LNCaP clone FGC (cell line): ENCODE measurements at regions not wholly inside any gene's neighbourhood (a gene's known extent, or its start where the extent isn't known, plus 50 kb on each side); places are given as distances from the start of the nearest gene placed in this dataset.
"Not testable (repeated sequence)": the region's sequence is repeated elsewhere in the genome, so short reads cannot be mapped to it uniquely, and the experiment has no call there.

Experiments used
- DNase-seq: peaks from one replicate; pipeline ENCODE4 v3.0.0-alpha.2; 2011; ENCODE audit warnings: low read depth
- H3K4me3 ChIP-seq: 2 replicates; pipeline ENCODE4 v1.5.1; 2011; ENCODE audit warnings: mild to moderate bottlenecking, low read depth, low read length, control low read depth
- TF ChIP-seq, protein P1 (sequence below): IDR thresholded peaks from 2 replicates; pipeline ENCODE4 v1.5.1; 2012; ENCODE audit warnings: mild to moderate bottlenecking; ENCODE audit not compliant: control insufficient read depth, insufficient read depth; ENCODE audit errors: extremely low read depth

GRCh38 chr3:1456781-1457311 is 364.0 kb downstream of the CNTN6 start:
- H3K4me3 ChIP-seq, result no peak overlapping the region
- DNase-seq, result no peak
- TF ChIP-seq, protein P1, sequence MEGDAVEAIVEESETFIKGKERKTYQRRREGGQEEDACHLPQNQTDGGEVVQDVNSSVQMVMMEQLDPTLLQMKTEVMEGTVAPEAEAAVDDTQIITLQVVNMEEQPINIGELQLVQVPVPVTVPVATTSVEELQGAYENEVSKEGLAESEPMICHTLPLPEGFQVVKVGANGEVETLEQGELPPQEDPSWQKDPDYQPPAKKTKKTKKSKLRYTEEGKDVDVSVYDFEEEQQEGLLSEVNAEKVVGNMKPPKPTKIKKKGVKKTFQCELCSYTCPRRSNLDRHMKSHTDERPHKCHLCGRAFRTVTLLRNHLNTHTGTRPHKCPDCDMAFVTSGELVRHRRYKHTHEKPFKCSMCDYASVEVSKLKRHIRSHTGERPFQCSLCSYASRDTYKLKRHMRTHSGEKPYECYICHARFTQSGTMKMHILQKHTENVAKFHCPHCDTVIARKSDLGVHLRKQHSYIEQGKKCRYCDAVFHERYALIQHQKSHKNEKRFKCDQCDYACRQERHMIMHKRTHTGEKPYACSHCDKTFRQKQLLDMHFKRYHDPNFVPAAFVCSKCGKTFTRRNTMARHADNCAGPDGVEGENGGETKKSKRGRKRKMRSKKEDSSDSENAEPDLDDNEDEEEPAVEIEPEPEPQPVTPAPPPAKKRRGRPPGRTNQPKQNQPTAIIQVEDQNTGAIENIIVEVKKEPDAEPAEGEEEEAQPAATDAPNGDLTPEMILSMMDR, result no peak

- TF ChIP-seq, protein P1, result no peak
- no peak for DNase-seq
- H3K4me3 ChIP-seq, result no peak overlapping the region
Measured at GRCh38 chr3:1462371-1462770, 369.5 kb downstream of the CNTN6 start.

DNA sequence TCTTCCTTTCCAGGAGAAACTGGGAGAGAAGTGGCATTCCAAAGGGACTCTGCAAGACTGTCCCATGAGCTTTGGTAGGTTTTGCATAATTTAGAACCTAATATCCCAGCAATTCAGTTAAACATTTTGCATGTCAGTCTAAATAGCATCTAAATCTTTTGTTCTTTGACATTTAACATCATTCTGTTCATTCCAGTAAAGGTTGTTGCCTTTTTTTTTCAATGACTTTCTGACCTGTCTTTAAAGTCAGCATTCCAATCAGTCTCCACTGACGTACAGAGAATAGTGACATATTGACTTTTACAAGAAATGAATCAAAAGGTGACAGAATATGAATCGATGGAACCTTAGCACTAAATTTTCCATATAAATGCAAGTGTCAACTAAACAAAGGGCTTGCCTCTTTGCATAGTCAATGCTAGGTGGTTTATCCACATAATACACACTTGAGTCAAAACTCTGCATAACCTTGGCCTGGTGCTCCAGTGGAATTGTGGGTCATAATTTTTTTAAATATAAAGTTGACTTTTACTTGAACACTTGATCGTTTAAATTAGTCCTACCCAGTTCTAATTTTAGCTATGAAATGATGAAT is 370.1 kb downstream of the CNTN6 start:
- H3K4me3 ChIP-seq, result no peak overlapping the region
- TF ChIP-seq, protein P1, result no peak
- DNase-seq, result no peak

DNA sequence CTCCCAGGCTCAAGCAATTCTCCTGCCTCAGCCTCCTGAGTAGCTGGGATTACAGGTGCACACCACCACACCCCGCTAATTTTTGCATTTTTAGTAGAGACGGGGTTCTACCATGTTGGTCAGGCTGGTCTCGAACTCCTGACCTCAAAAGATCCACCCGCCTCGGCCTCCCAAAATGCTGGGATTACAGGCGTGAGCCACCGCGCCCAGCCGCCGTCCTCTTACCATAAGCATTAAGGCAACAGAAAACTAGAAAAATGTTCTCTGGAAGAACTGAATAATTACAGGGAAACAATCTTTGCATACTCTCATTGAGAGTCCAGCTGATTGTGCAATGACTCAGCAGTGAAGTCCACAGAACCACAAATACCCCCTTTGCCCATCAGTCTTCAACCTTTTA is 372.3 kb downstream of the CNTN6 start:
- H3K4me3 ChIP-seq, DNase-seq: not testable (repeated sequence)

DNA sequence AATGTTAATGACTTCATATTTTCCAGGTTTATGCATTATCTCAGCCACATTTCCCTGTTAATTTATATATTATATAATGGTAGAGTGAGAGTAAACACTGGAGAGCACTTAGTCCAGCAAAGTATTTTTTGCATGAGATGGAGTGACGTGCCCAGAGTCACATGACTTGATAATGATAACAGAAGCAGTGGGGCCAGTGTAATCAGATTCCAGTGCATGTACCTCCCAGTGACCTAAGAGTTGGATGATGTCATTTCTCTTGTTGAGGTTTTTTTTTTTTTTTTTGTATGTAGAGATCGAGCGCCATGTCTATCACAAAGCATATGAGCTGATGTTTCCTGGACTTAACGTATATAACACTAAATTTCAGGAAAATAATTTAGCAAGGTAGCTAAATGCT is 375.3 kb downstream of the CNTN6 start:
- DNase-seq, result no peak
- no peak overlapping the region for H3K4me3 ChIP-seq
- TF ChIP-seq, protein P1, result no peak

- TF ChIP-seq, protein P1, result no peak
Measured at GRCh38 chr3:1469248-1469647, 376.4 kb downstream of the CNTN6 start.

GRCh38 chr3:1469687-1470086 is 376.9 kb downstream of the CNTN6 start:
- DNase-seq, result no peak
- no peak overlapping the region for H3K4me3 ChIP-seq
- TF ChIP-seq, protein P1, result no peak

More at GRCh38 chr3:1469248-1469647, 376.4 kb downstream of the CNTN6 start:
- no peak for DNase-seq
- H3K4me3 ChIP-seq, result no peak overlapping the region
